ENCODE measurements at regions not wholly inside any gene's neighbourhood (a gene's known extent, or its start where the extent isn't known, plus 50 kb on each side); places are given as distances from the start of the nearest gene placed in this dataset.
"Not testable (repeated sequence)": the region's sequence is repeated elsewhere in the genome, so short reads cannot be mapped to it uniquely, and the experiment has no call there.

DNA sequence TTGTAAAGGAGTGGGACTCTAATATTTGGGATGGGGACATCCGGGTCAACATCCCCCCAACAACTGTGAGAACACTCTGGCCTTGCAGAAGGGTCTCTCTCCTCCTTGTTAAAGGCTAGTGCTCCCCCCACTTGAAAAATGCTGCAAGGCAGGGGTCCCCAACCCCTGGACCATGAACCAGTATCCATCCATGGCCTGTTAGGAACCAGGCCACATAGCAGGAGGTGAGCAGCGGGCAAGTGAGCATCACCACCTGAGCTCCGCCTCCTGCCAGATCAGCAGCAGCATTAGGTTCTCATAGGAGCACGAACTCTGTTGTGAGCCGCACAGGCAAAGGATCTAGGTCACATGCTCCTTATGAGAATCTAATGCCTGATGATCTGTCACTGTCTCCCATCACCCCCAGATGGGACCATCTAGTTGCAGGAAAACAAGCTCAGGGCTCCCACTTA, 243.9 kb upstream of the ID2 start:
- no peak for DNase-seq (ENCODE audit: low spot score)
- intact Hi-C loops (cut with DNase I) = loop anchor here (1.0 to 10.0 kb wide), 3 partner anchors 218 to 433 kb away; partner anchors contain the start of gene ID2

DNA sequence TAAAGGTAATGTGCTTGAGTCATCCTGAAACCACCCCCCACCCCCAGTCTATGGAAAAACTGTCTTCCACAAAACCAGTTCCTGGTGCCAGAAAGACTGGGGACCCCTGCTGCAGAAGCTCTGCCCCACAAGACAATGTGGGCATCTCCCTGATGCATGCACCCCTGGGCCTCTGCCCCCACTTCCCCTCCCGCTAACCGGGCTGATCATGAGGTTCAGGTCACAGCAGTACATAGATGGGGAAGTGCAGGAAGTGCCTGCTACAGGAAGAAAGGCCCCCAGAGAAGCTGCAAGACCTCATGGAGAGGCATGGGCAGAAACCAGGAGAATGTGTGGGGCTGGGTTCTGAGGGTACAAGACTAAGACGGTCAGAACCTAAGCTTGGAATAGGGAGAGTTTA, 243.4 kb upstream of the ID2 start:
- no peak for DNase-seq (ENCODE audit: low spot score)
- intact Hi-C loops (cut with DNase I) = loop anchor here (10.0 kb wide), 2 partner anchors 246 to 434 kb away; partner anchors contain the start of gene ID2

DNA sequence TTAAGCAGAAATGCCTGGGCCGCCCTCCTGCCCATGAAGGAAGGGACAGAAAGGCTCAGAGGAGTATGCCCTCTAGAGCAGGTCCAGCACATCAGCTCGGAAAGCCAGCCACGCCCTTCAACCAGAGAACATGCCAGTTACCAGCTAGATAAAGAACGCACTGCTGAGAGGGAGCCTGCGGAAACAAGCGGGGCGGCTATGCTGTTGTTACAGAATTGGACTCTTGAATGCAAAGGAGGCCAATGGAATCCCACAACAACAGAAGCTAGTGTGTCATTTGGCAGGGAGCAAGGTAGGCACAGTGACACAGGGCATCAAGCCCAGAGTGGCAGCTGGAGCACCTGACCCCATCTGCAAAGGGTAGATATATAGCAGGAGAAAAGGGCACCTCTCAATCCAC, 242.9 kb upstream of the ID2 start:
- no peak for DNase-seq (ENCODE audit: low spot score)
- intact Hi-C loops (cut with DNase I) = loop anchor here (10.0 kb wide), 2 partner anchors 246 to 434 kb away; partner anchors contain the start of gene ID2

DNA sequence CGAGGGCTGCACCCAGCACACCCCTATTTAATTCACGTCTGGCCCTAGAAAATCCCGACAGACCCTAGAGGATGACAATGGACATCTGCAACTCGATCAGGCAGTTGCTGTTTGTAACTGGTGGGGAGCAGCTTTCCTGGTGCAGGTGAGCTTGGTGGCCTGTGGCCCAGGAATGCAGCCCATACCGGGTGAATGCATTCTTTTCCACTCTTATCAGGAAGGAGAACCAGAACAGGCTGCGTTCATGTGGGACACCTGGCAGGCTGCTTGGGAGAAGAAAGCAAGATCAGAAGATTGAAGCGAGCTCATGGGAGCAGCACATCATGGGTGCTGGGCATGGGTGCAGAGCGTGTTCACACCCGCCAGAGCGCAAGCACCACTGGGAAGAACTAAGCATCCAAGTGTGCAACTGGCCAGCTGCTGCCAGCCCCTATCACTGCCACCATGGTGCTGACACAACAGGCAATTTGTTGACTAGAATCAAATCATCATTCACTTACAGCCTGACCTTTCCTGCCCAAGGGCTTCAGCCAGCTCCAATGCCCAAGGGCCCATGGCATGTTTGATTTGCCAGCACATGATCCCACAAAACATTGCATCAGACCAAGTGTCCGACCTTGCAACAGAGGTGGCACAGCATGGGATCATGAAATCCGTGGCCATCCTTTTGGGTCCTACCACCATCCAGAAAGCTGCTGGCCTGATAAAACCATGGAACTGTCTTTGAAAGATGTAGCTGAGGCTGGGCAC, 241.7 kb upstream of the ID2 start:
- intact Hi-C loops (cut with DNase I) = no loop called here

DNA sequence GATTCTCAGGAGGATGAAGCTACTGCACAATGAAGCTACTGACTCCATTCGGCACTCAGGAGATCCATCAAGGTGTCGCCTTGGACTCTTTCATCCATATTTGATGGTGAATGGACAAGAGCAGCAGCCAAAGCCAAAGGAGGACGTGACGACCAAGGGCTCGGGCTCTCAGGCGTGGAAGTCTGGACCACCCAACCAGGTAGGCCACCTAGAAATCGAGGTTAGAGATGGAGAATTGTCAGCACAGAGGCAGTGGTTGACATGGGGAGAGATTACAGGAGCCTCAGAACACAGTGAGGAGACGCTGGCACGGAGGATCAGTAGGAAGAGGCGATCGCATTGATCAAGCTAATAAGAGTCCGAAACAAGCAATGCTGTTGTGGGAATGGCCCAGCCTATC, 240.5 kb upstream of the ID2 start:
- intact Hi-C loops (cut with DNase I) = no loop called here
- no peak for DNase-seq (ENCODE audit: low spot score)

More for the DNA sequence above, 241.7 kb upstream of the ID2 start:
- DNase-seq (ENCODE audit: low spot score) = no peak

DNA sequence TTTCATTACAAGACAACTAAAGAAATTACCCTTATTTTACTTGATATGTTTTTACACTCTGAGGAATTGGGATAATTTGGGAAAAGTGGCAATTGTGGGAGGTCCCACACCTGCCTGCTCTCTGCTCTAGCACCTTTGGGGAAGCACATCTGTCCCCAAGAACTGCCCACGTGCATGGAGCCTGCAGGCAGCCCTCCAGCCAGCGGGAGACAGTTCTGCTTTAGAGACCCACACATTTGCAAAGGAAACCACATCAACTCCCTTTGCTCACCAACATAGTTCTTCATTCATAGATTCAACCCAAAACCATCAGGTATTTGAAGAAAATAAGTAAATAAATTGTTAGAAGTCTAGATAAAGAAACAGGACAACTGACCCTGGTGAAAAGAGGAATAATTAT, 239.9 kb upstream of the ID2 start:
- intact Hi-C loops (cut with DNase I) = no loop called here
- no peak for DNase-seq (ENCODE audit: low spot score)

DNA sequence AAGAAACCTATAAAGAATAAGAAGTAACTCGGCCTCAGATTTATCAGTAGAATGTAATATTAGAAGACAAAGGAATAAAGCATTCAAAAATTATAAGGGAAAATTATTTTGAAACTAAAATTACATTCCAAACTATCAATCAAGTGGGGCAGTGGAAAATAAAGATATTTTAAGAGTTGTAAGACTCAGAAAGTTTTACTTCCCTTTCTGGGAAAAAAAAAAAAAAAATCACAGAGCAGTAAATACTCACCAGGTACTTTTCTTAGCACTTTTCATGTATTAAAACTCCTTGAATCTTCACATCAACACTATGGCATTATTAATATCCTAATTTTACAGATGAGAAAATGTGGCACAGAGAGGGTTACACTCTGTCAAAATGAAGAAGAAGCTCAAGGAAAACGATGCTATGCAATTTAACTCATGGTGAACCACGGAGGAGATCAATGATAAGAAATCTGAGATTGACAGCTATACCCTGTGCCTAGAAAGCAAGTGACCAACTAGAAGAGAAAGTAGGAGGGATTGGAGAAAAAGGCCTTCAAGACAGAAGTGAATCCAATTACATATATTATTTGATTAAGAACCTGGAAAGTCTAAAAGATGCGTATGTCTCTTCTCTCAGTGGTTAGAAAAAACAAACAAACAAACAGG, 238.9 kb upstream of the ID2 start:
- intact Hi-C loops (cut with DNase I) = no loop called here
- DNase-seq (ENCODE audit: low spot score) = no peak

DNA sequence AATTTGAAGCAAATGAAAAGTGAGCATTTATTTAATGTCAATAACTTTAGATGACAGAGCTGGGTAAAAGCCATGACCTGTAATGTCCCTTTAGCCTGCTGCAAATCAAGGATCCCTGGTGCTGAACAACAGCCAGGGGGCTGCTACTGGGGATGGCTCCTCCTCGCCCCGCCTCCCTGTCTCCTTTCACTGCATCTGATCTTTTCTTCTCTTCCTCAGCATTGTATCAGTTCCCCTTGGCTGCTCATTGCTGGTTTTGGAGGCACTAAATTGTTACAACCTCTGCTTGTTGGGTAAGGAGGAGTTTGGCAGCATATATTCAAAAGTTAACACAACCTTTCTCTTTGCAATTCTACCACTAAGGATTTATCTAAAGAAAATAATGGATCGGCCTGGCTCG, 236.3 kb upstream of the ID2 start:
- intact Hi-C loops (cut with DNase I) = no loop called here
- DNase-seq (ENCODE audit: low spot score) = no peak

DNA sequence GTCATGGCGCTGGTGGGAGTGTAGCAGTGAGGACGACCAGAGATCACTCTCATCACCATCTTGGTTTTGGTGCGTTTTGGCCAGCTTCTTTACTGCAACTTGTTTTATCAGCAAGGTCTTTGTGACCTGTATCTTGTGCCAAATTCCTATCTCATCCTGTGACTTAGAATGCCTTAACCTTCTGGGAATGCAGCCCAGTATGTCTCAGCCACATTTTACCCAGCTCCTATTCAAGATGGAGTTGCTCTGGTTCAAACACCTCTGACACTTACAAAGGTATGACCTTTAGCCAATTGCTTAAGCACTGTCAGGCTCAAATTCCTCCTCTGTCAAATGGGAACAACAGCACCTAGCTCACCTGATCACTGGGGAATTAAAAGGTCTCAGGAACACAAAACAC, 235.1 kb upstream of the ID2 start:
- intact Hi-C loops (cut with DNase I); DNase-seq (ENCODE audit: low spot score): not testable (repeated sequence)

DNA sequence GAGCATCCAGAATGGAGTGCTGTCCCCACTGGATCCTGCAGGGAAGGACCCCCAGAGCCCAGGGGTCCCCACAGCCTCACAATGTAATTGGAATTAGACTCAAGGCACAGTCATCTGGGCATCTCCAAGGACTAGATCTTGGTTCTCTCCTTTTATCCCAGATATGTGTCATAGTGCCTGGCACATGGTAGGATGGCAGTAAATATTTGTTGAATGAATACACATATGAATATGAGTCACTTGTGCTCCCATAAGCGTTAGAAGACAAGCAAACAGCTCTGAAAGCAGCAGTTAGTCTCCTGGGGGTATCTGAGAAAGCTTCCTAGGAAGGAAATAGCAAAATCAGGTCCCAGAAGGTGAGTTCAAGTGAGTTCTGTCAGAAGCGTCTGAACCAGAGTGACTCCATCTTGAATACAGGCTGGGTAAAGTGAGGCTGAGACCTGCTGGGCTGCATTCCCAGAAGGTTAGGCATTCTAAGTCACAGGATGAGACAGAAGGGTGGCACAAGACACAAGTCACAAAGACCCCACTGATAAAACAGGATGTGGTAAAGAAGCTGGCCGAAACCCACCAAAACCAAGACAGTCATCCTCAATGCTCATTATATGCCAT, 234.1 kb upstream of the ID2 start:
- no peak for DNase-seq (ENCODE audit: low spot score)
- intact Hi-C loops (cut with DNase I) = no loop called here

DNA sequence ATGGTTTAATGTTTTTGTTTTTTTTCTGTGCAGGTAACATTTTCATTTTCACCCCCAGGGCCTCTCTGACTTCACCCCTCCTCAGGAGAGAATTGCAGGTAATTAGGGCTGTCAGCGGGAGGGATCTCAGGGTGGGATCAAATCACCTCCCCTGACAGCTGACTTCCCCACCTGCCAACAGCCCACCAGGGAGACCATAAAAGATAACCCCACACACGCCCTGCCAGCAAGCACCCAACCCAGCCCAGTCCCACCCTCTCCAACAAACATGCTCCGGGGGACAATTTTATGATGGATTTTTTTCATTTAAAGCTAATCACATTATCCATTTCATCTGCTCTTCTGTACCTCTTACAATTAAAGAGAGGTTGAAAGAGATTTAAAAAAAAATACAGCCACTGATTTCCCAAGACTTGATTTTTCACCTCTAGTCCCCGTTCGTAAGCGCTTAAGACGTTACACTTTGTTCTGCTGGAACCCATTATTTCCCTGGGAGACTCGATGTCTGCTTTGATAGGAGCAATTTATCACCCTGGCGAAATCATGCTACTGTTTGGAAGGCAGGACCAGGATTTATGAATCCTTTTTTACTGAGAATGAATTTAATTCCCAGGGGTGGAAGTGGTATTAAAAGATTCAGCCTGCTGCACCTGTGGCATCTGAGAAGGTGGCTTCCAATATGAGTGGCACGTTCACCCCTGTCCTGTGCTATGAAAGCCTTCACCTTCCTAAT, 232.9 kb upstream of the ID2 start:
- intact Hi-C loops (cut with DNase I) = no loop called here
- DNase-seq (ENCODE audit: low spot score) = no peak

DNA sequence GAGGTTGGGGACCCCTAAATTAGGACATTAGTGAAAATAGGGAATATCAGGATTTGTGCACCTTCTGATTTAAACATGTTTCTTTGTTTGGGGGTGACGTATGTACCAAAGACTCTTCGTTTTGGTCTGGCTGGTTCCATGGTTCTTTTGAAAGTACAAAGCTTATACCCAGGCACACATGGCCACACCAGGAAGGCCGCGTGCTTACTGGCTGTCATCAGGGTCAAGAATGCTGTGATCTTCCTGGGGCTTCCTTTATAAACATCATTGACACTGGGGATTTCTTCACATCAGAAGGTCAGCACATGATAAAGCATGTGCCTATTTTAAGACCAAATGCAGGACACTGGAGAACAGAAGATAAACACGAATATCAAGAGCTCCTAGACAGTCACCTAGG, 230.6 kb upstream of the ID2 start:
- intact Hi-C loops (cut with DNase I) = no loop called here
- DNase-seq (ENCODE audit: low spot score) = no peak

DNA sequence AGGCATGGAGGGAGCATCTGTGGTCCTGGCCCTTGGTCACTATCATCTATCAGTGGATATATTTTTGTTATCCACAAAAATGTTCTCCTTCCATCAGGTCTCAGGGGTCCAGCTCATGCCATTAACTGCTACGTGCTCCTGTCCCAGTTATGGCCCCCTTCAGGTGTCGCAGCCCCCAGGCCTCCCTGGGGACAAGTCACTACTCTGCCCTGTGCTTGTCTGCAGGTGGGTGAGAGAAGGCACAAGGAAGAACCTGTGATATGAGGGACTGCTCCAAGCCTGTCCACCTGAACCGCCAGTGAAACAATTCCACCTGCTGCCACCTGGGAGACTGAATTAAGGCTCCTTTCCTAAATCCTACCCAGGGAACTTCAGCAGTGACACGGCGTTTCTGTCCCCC, 229.6 kb upstream of the ID2 start:
- intact Hi-C loops (cut with DNase I) = no loop called here
- no peak for DNase-seq (ENCODE audit: low spot score)

DNA sequence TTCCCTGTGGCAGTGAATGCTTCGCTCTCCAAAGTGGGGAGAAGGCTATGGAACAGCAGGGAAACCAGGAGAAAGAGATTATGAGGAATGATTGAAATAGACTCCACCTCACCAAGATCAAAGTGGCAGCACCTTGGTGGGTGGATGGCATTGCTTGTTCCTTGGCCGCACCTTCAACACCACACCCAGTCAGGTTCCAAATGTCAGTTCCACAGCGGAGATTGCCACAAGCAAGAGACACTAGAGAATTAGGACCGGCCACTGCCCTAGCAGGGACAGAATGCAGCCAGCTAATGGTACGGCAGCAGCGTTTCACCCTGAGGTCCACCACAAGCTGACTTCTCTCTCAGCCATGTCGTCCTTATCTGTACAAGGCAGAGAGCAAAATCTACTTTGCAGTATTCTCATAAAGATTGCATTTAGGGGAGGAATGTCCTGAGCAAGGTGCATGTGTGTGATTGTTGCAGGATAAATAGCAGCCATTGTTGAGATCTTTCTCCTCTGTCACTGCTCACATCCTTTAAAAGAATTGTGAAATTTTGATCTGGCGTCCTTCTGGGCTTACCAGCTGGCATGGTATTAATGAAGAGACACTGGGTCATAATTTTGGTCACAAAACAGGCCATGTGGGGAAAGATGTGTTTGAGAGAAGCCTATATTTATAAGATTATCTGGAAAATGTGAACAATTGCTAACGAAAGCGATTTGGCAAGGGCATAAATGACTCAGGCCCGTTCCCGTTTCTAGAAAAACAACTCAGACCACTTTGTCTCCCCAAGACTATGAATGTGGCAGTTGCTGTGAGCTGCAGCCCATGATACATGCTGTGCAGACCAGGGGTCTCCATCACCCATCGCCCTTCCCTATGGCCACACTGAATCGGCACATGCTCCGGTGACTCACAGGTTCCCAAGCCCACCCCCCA, 228.6 kb upstream of the ID2 start:
- intact Hi-C loops (cut with DNase I) = no loop called here
- no peak for DNase-seq (ENCODE audit: low spot score)

DNA sequence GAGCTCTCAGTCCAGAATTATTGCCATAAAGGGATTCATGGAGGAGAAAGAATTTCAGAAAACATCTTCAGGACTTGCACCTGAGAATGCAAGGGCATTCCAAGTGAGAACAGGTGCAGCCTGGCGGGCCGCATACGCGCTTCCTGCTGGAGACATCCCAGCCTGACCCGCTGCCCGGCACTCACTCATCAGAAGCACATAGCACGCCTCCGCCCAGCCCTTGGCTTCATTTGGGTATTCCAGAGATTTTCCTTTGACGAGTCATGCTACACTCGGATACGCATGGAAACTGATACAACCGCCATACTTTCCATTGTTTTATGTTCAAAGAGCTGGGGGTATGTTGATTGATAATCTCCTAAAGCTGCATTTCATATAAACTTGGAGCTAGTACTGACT, 228.0 kb upstream of the ID2 start:
- no peak for DNase-seq (ENCODE audit: low spot score)
- intact Hi-C loops (cut with DNase I) = no loop called here

DNA sequence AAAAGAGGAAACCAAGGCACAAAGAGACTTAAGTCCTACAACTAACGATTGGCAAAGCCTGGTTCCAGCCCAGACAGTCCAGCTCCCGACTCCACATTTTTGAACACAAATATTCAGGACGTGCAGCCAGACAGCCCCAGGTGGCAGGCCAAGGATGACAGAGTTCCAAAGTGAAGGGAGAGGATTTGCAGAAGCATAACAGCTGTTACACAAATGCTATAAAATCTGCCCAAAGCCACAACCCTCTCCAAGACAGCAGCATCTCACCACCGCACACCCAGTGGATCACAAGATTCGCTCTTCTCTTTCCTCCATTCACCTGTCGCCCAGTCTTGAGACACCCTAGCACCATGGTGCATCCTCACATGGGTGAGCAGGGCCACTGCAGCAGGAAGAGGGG, 227.1 kb upstream of the ID2 start:
- no peak for DNase-seq (ENCODE audit: low spot score)
- intact Hi-C loops (cut with DNase I) = no loop called here

DNA sequence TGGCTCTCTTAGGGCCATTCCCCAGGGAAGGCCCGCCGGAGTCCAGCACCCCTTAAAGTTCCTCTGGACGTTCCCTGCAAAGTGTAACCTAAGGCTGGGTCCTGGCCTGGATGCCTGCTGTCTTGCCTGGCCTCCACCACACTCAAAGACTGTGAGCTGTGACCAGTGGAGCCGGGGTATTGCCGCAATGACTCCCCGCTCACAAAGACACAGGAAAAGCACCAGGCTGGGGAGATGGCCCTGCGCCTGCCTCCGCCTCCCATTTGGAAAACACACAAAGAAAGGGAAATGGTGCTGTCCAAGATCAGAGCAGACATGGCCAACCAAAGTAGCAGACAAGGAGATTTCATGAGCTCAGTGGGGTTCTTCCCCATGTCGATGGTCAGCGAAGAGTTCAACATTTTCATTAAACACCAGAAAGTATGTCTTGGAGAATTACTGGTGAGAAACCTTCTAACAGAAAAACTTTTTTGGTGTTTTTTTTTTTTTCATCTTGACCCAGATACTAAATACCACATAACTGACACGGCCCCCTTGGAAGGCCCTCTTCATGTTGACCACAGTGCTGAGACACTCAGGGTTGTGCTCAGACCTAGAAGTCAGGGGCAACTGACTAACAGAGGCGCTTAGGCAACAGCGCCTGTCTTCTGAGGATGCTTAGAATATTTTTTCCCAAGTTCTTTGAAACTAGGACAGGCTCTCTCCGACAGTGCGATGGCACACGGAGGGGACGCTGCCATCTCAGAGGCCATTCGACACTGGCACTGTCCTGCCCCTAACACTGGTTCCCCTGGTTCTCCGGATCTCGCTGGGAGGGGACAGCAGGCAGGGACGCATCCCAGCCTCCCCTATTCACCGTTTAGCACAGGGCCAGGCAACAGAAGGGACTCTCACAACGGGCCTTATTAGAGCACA, 226.4 kb upstream of the ID2 start:
- DNase-seq (ENCODE audit: low spot score) = no peak
- intact Hi-C loops (cut with DNase I) = no loop called here

Measured in cardiac septum (tissue), 1 donor.